HG02759 (cell line): ENCODE measurements at regions not wholly inside any gene's neighbourhood (a gene's known extent, or its start where the extent isn't known, plus 50 kb on each side); places are given as distances from the start of the nearest gene placed in this dataset.
"Not testable (repeated sequence)": the region's sequence is repeated elsewhere in the genome, so short reads cannot be mapped to it uniquely, and the experiment has no call there.

Experiments used
- ATAC-seq: cut with Tn5 transposase; IDR thresholded peaks from one replicate; pipeline ENCODE4 v1.9.1; 2021; ENCODE audit warnings: mild to moderate bottlenecking, moderate library complexity; ENCODE audit not compliant: unreplicated experiment

DNA sequence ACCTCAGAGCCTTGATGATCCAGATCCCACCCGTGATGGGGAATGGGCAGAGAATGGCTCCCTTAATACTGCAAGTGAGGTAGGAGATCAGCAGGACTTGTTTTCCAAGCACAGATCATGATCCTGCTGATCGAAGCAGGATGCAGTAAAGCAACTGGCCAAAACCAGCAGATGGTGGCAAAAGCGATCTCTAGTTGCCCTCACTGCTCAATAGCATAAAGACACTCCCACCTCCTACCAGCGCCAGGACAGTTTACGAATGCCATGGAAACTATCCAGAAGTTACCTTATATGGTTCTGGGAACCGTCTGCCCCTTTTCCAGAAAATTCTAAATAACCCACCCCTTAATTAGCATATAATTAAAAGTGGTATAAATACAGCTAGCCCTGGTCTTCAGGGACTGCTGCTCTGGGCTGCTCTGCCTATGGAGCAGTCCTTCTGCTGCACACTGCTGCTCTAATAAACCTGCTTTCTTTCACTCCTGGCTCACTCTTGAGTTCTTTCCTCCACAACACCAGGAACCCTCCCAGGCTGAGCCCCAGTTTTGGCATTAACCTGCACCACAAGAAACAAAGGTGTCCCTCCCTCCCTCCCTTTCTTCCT is 415.8 kb downstream of the PREX1 start:
- no peak for ATAC-seq

DNA sequence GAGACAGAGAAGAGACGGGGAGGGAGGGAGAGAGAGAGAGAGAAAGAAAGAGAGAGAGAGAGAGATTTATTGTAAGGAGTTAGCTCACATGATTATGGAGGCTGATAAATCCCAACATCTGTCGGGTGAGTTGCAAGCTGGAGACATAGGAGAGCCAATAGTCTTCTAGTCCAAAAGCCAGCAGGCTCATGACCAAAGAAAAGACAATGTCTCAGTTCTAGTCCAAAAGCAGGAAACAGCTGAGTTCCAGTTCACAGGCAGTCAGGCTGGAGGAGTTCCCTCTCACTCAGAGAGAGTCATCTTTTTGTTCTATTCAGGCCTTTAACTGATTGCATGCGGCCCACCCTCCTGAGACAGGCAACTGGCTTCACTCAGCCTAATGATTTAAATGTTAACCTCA is 416.6 kb downstream of the PREX1 start:
- no peak for ATAC-seq

DNA sequence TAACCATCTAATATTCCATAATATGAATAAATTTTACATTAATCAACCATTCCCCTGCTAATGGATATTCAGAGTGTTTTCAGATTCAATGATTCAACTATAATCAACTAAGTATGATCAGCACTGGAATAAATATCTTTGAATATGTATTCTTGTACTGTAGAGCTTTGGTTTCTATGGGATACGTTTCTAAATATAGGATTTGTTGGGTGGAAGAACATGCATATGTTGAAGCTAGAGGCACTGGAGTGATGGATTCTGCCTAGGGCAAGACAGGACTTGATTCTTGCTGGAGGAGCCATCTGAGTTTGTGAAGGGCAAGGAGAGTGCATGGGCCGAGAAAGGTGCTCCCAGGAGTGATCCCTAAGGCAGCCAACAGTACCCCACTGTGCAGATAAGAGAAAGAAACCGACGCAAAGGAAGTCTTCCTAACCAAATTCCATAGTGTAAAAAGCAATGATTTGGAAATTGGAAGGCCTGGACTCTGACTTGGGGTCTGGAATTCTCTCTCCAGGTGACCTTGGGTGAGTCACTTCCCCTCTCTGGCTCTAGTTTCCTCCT is 418.7 kb downstream of the PREX1 start:
- ATAC-seq = no peak

DNA sequence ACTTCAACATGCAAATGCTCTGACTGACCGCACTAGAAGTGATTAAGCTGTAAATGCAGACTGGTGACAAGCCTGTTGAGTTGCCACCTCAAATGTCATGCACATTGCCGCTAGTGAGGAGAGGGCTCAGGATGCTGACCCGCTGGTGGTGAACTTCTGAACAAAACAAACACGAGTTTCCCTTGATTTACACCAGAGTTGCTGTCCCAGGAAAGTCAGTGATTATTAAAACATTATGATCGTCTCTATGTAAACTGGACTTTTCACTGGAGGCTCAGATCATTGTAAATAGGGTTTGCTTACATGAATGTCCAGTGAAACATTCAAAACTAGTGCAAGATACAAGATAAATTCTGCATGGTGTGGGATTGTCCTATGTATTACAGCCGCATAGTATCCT is 420.1 kb downstream of the PREX1 start:
- ATAC-seq = no peak

DNA sequence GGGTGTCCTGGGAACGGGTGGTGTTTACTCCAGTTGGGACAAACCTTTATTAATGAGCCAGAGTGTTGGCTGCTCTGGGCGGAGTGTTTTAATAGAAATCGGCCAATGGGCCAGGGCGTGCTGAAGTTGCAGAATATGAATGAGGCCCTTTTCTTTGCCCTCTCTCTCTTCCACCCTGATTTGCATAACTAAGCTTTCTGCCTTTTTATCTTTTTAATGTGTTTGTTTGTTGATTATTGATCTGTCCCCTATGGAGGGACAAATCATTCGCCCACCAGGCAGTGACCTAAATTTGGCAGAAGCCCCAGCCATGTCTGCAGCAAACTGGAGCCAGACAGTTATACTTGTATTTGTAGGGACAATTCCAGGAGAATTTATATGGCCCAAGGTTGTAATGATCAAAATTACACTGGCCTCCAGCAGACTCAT is 420.9 kb downstream of the PREX1 start:
- ATAC-seq = no peak

DNA sequence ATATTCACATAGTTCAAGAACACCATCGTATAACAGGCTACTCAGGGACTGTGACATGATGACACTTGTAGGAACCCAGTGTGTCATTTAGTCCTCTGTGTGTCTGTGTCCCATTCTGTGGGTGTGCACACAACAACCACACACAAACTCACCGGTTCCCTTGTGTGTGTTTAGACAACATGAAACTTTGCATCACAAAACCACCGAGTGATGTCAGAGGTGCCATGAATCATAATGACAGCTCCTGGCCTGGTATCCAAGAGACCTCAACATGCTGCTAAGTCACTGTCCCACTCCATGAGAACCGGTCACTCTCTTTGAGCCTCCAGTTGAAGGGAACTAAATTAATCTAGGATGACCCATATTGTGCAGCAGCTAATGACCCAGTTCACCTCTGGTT is 421.3 kb downstream of the PREX1 start:
- ATAC-seq = no peak

DNA sequence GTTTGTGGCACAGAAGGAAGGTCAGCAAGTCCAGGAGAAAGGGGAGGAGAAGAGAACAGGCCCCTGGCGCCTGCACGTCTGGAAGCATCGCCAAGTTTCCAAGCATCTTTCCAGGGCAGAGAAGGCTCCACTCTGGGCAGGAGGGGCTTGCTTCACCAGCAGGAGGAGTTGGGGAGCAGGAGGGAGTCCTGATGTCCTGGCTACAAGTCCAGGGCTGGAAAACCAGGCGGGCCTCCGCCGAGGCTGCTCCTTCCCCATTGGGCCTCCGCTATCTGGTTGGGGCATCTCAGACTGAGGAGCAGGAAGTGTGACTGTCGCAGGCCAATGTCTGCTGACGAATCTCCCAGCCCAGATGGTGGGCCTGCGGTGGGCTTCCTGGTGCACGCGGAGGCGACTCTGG is 421.9 kb downstream of the PREX1 start:
- ATAC-seq = no peak

DNA sequence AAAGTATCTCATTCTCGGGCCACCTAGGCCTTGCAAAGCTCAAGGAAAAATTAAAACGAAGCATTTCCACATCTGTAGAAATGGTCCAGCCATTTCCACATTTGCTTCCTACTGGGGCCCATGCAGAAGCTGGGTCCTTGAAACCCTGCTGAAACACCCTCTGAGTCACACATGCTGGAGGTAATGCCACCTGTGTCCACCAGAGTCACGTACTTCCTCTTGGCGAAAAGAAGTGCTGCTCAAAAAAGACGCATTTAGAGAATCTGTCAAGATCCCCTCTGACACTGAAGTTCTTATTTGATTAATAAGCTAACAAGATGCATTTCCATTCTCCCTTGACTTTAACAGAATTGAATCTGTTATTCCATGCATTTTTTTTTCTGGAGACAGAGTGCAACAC is 423.2 kb downstream of the PREX1 start:
- ATAC-seq = no peak

DNA sequence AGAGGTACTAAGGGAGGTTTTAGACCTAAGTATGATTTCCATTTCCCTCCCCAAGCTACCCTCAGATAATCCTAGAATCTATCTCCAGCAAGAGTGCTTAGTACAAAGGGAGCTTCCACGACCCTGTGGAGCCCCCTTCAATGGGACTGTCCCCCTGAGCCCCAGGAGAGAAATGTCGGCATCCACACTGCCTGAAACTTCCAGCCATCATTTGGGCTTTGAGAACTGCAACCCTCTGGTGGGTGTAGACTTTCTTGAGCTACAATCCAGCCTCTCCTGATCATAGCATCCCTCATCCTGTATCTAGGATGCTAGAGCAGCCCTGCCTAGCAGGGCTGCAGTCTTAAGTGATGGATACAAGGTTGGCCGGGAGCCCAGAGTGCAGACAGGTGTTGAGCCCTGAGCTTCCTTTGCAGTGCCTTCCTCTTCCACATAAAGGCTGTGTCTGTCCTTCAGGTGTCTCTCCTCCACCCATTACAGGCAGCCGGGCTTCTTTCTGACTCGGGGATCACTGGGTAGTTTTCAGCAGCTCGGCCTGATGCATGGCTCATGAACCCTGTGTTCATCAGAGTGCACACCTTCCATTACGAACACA is 424.5 kb downstream of the PREX1 start:
- no peak for ATAC-seq

DNA sequence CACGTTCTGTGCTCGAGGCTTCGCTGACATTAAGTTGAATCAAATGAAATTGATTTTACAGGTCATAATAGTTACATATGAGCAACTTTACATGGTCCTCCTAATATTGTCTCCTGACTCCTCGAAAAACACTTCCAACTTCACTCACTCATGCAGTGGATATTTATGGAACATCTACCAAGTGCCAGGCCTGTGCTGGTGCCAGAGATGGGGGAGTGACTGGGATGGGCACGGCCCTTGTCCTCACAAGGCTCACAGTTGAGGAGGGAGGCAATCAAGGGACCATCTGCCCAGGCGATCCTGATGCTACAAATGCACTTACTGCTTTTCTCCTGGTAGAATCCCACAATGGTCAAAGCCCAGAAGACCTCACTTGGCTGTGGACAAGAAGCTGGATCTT is 426.4 kb downstream of the PREX1 start:
- ATAC-seq = no peak

DNA sequence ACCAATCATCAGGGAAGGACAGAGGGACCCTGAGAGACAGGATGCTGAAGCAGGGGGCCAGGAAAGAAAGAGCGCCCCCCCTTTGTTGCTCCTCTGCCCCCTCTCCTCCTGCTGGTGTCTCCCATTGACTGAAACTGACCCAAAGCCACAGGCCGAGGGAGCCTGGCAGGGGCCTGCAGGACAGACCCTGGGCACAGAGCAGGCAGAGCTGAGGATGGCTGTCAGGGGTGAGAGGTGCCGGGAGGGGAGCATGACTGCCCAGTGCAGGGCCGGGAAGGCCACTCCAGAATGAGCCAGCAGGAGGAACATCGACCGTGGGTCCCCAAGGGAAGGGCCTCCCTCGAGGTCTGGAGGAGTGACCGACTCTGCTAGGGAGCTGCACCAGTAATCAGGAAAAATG is 427.8 kb downstream of the PREX1 start:
- no peak for ATAC-seq

DNA sequence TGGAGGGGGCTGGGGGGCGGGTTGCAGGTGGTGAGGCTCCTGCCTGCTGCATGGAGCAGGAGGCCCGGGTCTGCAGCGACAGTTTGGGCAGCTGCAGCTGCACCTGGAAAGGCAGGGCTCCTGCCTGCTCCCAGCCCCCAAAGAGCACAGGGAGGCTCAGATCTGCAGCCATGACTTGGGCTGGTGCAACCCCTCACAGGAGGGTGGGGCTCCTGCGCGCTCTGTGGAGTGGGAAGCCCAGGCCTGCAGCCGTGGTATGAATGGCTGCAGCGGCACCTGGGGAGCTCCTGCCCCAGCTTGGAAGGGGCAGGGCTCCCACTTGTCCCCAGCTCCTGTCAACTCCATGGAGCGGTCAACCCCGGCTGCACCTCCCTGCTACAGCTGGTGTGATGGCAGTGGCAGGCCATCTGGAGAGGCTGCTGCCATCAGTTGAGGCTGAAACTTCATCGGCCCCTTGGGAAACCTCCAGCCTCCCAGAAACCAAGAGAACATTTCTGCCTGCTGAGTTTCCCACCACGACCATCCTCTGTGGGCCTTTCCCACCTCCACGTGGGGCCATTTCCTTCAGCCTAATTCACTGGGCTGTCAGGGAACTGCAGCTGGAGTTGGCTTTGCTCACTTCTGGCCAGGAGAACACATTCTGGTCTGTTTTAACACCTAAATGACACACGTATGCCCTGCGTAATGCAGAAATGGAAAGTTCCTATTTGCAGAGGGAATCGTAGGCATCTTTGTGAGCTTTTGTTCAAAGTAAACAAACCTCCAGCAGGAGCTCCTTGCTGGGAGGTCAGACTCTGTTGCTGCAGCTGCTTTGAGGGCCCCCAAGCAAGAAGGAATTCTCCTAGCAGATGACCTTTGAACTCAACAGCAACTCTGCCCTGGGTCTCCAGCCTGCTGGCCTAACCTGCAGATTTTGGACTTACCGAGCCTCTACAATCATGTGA is 429.0 kb downstream of the PREX1 start:
- ATAC-seq = no peak

DNA sequence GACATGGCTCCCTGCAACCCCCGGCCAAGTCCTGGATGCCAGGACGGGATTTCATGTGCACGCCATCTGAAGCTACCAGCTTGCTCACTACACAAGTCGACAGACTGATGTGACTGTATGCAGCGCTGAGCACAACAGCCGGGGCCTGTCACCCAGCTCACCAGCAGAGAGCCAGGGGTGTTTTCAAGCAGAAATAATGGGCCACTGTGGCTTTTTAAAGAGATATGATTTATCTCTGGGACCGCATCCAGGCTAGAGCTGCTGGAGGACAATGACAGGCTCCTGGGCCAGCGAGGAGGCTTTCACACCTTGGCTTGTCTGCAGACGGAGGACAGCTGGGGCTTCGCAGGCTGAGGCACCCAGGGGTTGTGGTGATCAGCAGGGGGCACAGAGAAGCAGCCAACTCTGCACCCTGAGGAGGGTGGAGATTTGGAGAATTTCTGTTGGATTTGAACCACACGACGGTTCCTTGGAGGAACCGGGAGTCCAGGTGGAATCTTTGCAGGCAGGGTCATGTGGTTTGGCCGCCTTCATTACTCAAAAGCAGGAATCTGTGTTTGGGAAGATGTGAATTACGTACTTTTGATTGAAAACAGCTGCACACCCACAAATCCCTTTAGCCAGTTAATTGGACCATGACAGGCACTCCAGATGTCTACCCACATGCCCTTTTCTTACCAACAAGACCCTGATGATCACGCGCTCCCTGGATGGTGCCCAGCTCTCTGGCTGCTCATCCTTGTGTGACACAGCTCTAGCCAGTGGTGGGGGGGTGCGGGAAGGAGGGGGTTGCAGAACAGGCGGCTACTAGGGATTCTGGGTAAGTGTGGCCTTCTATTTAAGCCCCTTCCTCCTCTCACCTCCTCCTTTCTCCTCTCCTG is 430.6 kb downstream of the PREX1 start:
- not testable (repeated sequence) for ATAC-seq

DNA sequence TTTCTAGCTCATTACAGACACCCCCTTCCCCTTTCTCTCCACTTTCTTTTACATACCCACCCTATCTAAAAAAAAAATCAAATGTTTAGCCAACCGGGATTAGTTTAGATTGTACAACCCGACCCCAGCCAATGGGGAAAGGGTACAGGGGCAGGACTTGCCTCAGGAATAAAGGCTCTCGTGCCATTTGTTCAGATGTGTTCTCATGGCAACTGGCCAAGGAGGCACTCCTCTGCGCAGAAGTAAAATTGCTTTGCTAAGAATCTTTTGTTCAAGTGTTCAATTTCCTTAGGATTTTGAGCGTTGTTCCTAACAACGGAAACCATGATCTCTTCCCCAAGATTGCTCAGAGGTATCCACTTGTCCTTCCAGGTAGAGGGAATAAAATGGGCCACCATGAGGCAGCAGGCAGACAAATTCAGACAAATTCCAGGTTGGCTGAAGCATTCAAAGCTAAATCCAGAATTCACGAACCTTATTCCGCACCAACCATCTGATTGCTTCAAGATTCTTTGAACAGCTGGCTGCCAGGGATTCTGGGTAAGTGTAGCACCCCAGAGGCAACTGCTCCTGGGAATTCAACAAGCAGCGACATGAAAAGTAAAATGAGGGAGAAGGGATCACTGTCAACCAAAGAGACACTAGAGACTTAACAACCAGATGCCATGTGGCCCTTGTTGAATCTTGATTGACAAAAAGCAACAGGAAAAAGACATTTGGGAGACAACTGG is 431.8 kb downstream of the PREX1 start:
- no peak for ATAC-seq

DNA sequence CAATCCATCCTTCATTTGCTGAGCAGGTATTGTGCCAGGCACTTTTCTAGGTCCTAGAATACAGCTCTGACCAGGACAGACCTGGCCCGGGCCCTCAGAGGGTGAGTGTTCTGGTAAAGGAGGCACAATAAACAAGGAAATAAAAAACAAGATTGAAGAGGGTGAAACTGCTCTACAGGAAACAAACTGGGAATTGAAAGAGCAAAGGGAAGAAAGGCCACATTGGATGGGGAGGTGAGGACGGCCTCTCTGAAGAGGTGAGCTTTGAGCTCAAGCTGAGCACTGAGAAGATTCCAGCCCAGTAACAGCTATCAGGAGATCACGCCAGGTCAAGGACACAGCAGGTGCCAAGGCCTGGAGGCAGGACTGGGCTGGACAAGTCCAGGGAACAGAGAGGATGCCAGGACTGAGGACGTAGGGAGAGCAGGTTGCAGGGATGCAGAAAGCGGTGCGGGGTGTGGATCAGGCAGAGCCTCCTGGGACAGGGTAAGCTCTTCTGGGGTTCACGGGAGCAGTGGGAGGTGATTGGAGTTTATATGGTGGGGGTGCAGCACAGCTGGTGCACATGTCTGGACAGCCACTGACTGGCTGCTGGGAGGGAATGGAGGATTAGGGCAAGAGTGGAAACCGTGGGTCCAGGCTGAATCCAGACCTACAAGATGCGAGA is 433.3 kb downstream of the PREX1 start:
- no peak for ATAC-seq

DNA sequence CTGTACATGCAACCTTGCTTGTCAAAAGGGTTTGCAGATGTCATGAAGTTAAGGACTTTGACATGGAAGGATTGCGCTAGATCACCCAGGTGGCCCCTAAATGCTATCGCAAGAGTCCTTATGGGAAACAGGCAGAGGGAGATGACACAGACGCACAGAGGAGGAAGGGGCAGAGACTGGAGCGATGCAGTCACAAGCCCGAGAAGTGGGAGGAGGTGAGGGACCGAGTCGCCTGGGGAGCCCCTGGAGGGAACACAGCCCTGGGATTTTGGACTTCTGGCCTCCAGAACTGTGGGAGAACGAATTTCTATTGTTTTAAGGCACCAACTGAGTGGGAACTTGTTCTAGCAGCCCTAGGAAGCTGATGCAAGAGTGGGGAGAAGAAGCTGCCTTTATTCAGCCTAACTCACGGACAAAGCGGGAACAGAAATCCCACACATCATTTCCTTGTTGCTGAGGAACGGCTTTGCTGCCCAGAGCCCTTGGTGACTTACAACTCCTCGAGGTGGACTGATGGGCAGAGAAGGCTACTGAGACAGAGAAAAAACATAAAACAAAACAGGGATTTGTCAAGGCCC is 434.0 kb downstream of the PREX1 start:
- ATAC-seq = no peak

DNA sequence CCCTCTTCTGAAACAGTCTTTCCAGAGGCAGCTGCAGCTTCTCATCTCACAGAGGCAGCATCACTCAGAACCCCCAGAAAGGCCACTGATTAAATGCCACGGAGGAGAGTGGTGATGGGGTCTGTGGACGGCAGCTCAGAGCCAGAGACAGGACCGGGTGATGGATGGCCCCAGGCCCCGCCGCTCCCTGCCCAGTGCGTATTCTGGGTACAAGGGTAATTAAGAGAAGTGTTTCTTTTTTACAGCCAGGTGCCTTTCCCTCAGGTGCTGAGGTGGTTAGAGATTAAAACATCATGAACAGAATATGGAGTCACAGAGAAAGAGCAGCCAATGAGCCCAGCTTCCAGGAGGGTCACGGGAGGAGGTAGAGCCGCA is 434.5 kb downstream of the PREX1 start:
- no peak for ATAC-seq

DNA sequence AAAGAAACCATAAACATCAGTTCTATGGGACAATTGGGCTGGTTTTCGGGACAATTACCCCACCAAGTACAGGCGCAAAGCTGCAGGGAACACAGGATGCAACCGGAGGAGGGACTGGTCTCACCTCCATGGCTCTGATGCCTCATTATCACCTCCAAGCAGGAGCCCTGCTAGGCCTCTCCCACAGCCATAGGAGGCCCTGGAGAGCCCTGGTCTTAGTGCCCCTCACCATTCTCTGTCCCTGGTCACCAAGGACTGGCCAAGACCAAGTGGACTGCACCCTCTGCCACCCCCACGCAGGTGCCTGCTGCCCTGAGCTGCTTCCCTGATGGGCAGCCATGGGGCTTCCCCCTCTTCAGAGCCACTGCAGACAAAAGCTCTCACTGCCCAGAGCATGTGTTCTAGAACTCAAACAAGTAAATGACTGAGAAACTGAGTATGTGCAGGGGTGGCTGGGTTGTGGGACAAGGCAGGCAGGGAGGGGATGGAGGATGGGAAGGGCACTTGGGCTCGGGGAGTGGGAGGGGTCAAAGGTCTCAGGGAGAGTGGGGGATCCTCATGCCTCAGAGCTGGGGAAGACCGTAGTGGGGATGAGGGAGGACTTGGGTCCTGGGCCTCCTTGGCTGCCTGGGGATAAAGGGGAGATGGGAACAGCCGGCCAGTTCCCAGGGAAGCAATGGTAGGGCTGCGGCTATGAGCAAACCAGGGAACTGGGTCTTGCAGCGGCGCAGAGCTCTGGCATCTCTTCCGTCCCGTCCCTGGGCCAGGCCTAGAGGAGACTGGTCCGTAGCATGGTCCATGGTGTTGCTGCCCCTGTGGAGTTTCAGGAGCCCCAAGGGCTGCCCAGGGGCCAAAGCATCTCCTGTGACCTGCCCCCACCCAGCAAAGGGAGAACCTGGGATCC is 435.1 kb downstream of the PREX1 start:
- ATAC-seq = no peak
